ENCODE measurements at regions not wholly inside any gene's neighbourhood (a gene's known extent, or its start where the extent isn't known, plus 50 kb on each side); places are given as distances from the start of the nearest gene placed in this dataset.
"Not testable (repeated sequence)": the region's sequence is repeated elsewhere in the genome, so short reads cannot be mapped to it uniquely, and the experiment has no call there.

DNA sequence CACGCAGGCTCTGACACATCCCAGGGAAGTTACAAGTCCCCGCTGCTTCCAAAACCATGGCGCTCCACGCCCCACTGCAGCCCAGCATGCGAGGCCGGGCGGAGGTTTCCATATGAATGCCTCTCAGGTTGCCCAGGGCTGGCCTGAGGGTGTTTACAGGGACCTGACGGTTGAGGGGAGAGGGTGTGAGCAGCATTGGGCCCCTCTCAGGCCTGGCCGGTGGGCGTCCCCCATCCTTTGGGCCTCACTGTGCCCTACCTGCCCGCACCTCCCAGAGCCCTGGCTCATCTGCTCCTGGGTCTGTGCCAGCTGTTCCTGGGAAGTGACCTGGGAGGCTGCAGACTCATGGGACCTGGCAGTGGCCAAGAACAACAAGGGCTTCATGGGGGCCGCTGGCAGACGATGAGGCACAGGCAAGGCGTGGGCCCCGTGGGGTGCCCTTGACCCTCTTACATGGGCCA, 173.5 kb downstream of the C16orf95 start:
- DNase-seq = no peak

DNA sequence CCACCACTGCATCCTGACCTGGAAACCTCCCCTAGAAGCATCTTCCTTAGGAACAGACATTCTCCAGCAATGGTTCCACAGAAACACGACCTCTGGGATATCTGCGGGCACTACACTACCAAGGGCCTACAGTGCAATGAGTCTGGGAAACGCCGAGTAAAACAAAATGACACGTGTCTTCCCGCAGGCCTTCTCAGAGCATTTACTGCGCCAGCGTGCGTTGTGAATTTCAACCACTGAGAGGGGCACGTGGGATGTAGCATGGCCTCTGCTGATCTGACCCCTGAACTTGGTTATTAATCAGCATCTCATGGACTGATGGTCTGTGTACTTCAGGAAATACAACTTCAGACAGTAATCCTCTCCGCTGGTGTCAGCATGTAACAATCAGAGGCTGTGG, 173.0 kb downstream of the C16orf95 start:
- no peak for DNase-seq

DNA sequence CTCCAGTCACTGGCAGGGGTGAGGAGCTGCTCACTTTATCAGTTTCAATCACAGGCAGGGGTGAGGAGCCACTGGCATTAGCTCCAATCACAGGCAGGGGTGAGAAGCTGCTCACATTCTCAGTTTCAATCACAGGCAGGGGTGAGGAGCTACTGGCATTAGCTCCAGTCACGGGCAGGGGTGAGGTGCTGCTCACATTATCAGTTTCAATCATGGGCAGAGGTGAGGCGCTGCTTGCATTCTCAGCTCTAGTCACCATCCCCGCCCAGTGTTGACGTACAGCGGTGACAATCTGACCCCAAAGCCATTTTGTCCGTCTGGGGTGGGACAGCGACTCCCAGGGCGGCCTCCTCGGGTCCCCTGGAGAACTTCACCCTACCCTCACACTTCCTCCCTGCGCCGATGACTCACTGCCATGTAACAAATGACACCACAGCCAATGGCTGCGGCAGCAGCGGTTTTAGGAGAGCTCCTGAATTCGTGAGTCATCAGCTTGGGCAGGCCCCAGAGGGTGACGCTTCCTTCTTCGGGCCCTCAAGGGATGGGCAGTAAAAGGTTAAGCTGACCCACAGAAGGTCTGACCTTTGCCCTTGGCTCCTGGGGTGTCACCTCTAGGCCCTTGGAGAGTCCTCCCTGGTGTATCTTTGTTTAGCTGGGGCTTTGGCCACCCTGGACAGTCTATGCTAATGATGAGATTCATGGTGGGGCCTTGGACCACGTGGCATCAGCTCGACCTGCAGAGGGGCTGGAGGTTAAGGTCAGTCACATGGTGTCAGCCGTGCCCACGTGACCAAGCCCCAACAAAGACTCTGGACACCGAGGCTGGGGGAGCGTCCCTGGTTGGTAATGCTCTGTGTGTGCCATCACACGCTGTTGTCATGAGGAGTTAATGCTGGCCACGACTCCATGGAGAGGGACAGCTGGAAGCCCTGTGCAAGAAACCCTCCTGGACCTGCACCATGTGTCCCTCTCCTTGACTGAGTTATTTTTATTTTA, 171.7 kb downstream of the C16orf95 start:
- no peak for DNase-seq

DNA sequence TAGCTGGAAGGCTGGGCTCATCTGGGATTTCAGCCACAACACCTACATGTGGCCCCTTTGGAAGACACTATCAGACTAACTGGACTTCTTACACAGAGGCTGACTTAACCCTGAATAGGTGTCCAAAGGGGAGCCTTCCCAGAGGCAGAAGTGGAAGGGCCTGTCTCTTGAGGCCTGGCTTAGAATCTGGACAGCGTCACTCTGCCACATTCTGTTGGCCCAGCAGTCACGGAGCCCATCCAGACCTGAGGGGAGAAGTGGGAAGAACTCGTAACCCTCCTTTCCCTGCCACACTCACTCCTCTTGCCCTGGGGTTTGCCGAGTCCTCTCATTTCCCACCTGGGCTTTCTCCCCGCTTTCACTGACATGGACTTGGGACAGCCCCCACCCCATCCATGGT, 170.5 kb downstream of the C16orf95 start:
- no peak for DNase-seq

DNA sequence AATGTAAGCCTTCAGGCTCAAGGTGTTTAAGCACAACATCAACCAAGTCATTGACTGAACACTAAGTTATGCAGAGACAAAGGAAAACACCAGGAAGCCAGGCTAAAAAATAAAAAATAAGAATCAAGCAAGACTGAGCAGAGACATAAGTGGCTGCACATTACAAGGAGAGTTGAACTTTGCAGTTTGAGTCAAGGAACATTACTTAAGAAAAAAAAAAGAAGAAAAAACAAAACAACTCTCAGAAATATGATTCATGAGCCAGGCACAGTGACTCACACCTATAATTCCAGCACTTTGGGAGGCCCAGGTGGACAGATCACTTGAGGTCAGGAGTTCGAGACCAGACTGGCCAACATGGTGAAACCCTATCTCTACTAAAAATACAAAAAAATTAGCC, 168.1 kb downstream of the C16orf95 start:
- DNase-seq = no peak

DNA sequence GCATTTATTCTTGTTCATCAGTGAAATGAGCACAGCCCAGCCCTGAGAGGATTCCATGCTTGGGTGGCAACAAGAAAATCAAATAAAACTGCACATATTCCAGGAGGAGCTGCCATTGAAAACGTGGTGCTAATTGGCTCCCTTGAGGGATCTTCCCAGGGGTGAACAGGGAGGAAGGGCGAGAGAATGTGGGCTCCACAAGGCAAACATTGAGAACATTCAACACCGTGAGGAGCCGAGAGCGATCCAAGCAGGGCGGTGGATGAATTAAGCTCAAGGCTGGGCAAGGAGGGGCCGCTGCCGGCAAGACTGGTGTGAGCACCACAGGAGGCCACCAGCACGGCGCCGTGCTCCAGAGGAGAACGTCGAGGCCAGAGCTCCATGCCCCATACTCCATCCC, 166.9 kb downstream of the C16orf95 start:
- no peak for DNase-seq

DNA sequence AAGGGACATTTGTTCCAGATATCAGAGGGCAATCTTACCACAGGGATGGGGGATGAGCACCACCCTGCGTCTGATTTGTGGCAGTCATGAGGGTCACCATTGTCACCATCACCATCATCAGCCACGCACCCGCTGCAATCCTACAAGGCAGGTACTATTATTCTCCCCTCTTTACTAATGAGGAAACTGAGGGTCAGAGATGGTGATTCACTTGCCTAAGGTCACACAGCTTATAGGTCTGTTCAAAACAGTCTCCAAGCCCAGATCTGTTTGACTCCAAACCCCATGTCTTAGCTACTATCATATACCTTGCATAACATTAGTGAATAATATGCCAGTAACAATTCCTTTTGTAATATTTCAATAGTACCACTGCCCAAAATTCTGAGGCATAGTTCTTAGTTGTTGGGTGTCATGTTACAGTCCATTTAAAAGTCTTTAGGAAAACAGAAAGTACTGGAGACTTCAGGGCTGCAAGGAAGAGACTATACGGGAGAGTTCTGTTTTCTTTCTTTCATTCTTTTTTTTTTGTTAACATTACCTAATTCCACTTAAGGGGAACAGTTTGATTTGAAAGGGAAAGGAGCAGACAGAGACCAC, 166.4 kb downstream of the C16orf95 start:
- DNase-seq = no peak

DNA sequence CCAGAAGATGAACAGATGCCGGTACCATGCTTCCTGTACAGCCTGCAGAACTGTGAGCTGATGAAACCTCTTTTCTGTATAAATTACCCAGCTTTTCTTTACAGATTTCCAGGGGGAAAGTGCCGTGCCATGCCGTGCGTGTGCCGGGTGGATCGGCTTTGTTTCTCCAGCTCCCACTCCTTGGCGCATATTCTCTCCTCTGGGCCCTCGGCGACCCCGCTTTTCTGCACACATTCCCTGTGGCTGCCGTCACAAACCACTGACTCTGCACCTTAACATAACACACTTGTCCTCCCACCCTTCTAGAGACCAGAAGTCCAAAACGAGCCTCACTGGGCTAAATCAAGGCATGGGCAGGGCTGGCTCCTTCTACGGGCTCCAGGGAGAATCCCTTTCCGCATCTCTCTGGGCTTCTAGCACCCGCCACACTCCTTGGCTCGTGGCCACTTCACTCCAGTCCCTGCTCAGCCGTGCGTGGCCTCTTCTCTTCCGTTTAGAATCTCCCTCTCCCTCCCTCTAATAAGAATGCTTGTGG, 164.9 kb downstream of the C16orf95 start:
- no peak for DNase-seq

DNA sequence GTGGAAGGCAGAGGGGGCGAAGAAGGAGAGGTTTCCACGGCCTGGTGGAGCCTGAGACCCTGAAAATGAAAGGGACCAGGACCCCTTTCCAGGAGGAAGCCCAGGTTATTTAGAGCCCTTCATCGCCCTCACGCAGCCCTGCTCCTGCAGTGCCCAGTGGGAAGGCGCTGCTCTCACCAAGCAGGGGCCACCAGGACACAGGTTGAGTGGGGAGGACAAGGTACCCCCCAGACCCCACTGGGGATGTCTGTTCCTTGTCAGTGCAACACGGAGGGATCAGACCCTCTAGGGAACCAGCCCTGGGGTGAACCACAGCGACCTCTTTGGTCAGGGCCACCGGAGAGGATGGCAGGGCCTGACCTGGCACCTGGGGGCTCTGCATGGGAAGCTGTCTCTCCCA, 163.9 kb downstream of the C16orf95 start:
- no peak for DNase-seq

DNA sequence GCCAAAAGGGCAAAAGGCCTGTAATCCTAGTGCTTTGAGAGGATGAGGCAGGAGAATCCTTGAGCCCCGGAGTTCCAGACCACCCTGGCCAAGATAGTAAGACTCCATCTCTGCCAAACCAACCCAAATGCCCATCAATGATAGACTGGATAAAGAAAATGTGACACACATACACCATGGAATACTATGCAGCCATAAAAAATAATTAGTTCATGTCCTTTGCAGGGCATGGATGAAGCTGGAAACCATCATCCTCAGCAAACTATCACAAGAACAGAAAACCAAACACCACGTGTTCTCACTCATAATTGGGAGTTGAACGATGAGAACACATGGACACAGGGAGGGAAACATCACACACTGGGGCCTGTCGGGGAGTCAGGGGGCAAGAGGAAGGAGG, 161.9 kb downstream of the C16orf95 start:
- DNase-seq = not testable (repeated sequence)

DNA sequence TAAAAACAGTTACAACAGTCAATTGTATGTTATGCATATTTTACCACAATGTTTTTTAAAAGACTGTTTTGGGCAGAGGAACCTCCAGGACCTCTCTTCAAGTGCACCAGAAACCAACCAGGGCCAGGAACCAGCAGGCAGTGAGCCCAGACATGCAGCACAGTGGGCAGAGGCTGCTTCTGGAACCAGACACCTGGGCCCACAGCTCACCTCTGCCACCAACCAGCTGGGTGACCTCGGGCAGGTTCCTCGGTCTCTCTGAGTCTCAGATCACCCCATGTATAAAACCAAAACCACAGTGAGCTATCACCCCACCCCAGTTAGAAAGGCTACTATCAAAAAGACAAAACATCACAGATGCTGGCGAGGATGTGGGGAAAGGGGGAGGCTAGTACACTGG, 161.0 kb downstream of the C16orf95 start:
- DNase-seq = no peak

DNA sequence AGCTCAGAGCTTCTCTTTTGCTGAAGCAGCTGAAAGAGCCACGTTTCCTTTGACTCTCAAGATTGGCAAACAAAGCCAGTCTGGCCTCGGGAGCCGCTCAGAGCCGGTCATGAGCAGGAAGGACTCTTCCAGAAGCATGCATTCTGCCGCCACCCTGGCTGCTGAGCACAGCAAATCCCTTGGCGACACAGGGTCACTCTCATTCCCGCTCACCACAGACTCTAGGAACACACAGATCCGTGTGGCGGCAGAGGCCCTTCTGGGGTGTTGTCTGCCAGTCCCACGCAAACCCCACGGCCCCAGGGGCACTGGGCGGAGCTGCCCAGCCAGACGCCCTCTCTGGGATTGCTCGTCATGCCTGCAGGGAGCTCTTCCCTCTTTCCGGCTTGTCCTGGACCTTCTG, 157.0 kb downstream of the C16orf95 start:
- DNase-seq = no peak

DNA sequence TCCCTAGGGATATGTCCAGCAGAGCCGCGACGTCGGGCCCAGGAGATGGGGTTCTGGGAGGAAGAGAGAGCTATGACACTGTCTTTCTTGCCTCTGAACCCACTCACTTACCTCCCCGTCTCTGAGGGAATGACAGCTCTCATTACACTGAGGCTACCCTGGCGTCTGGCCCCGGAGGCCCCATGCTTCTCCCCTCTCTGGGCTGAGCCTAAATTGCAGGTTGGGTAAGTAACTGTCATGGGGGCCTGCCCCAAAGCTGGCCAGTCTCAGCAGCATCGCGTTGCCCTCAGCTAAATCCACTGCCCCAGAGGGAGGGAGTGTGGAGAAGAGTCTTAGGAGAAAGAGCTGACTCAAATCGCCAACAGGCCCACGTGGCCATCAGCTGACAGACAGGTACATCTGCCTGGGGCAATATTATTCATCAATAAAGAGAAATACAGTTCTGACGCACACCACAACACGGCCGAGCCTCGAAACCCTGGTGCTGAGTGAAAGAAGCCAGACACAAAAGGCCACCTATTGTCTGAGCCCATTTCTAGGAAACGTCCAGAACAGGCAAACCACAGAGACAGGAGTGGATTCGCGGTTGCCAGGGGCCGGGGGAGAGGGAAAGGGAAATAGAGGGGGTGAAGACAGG, 156.4 kb downstream of the C16orf95 start:
- DNase-seq = no peak

DNA sequence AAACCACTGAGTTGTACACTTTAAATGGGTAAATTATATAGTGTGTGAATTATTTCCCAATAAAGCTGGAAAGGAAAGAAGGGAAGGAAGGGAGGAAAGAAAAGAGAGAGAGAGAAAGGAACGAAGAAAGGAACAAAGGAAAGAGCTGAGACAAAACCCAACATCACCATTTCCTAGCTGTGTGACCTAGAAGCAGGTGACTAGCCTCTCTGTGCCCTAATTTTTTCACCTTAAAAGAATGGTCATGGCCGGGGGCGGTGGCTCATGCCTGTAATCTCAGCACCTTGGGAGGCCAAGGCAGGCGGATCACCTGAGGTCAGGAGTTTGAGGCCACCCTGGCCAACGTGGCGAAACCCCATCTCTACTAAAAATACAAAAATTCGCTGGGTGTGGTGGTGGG, 155.8 kb downstream of the C16orf95 start:
- not testable (repeated sequence) for DNase-seq

DNA sequence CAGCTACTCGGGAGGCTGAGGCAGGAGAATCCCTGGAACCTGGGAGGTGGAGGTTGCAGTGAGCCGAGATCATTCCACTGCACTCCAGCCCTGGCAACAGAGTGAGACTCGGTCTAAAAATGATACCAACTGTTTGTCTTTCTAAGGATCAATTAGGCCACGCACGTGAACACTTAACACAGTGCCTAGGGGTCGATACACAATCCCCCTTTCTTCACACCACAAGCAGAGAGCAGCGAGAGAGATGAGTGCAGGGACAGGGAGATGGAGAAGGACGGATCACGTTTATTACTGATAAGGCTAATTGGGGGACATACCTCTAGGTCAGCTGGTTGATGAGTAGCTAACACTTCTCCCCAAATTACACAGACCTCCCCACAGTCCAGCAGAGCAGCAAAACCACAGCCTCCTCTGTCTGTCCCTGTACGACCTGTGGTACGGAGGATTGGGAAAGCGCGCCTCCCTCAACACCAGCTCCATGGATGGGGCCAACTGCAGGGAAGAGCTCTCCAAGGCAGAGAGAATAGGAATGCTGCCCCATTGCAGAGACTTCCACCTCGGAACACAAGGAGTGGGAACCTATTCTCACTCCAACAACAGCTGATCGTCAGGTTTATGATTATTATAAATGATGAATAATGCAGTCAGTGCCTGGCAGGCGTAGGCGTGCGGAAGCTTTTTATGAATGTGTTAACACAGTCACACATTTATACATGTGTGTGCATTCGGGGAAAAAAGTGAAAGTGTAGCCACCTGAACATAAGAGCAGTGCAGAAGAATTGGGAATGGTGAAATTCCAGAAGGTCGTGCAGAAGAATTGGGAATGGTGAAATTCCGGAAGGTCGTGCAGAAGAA, 155.1 kb downstream of the C16orf95 start:
- DNase-seq = no peak

DNA sequence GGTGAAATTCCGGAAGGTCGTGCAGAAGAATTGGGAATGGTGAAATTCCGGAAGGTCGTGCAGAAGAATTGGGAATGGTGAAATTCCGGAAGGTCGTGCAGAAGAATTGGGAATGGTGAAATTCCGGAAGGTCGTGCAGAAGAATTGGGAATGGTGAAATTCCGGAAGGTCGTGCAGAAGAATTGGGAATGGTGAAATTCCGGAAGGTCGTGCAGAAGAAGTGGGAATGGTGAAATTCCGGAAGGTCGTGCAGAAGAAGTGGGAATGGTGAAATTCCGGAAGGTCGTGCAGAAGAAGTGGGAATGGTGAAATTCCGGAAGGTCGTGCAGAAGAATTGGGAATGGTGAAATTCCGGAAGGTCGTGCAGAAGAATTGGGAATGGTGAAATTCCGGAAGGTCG, 154.4 kb downstream of the C16orf95 start:
- not testable (repeated sequence) for DNase-seq

DNA sequence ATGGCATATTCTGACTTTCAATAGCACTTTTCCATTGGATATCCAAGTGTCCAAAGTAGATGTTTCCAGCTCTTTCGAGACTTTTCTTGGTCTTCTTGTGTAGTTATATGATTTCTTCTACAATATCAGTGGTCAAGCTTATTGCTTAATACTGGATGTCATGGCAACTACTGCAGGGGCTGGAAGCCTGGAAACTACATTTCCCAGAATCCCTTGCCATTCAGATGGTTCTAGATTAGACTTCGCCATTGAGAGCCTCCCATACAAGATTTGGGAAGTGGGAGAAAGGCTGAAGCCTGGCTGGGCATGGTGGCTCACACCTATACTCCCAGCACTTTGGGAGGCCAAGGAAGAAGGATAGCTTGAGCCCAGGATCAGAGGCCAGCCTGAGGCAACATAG, 153.6 kb downstream of the C16orf95 start:
- no peak for DNase-seq

DNA sequence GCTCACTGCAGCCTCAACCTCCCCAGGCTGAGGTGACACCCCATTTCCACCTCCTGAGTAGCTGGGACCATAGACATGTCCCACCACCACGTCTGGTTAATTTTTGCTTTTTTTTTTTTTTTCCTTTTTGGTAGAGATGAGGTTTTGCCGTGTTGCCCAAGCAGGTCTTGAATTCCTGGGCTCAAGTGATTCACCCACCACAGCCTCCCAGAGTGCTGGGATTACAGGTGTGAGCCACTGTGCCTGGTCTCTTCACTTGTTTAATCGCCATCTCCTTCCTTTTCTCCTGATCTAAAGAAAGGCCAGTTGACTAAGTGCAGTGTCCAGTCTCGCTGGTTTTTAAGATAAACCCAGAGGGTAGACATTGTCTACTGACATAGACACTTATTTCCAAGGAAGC, 152.0 kb downstream of the C16orf95 start:
- DNase-seq = no peak

DNA sequence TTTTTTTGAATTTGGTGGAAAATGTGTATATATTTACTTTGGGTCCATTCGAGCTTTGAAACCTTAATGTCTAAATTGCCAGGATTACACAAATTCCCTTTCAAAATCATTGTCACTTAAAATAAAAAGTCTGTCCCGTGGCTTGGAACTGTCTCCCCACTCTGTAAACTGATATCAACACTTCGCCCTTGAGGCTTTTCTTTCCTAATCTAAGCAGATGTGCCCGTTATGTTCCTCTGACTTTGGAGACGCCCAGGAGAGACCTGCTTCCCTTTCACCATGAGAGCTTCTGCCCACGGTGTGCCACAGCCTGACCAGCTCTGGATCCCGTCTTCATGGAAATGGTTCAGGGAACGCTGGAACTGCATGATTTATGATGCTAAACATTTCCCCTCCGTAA, 151.3 kb downstream of the C16orf95 start:
- DNase-seq = no peak

DNA sequence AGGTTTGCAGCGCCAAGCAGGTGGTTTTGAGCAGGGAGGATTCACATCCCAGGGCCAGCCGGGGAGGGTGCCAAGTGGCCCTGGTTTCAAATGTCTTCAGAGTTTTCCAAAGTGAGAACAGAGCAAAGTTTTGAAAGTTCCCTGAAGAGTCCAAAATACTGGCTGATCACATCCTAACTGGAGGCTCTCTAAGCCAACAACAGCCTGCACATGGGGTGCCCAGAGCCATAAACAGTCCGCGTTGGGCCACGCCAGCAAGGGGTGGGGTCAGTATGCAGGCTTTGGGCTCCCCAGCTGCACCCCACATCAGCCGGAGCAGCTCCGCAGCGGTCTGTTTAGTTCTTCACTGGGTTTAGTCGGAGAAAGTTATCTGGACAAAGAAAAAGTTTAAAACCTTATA, 150.9 kb downstream of the C16orf95 start:
- DNase-seq = no peak

DNA sequence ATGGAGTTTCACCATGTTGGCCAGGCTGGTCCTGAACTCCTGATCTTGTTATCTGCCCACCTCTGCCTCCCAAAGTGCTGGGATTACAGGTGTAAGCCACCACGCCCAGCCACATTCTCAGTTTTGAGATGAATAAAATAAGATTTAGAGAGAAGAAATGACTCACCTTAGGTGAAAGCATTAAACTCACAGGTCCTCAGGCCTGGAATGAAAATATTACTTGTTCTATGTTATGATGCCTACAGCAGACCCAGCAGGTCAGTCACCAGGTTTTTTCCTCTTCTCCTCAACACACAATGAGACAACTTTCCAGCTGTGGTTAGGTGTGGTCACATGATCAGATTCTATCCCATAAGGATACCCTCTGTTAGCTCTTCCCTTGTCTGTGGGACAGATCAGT, 150.3 kb downstream of the C16orf95 start:
- no peak for DNase-seq

DNA sequence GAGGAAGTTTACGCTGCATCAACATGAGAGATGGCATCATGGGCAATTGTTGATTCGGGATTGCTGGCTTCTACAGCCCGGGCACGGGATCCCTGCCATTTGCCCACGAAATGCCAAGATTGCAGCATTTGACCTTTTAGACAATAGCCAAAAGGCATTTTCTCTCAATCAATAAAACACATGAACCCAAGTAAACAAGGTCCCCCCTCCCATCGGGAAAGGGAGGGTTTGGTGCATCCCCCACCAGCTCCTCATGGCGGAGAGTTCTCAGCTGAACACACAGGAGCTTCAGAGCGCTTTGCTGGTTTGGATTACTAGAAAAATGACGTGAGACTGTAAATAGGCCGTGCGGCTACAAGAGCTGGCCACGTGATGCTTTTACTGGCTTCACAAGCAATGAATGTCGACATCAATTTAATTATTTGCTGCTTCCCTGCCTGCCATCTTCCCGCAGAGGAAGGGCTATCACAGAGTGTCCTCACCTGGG, 147.6 kb downstream of the C16orf95 start:
- DNase-seq = no peak
